ENCODE measurements at regions not wholly inside any gene's neighbourhood (a gene's known extent, or its start where the extent isn't known, plus 50 kb on each side); places are given as distances from the start of the nearest gene placed in this dataset.

- DNase-seq (ENCODE audit: low read depth in 1 of 2, low spot score in 1 of 2), result no peak
- FAIRE-seq, result no peak
- POLR2A ChIA-PET, result no interaction called here
- CTCF ChIA-PET, result no interaction called here
- H3K27ac ChIP-seq, result no peak overlapping the region
- H3K4me3 ChIP-seq, result no peak overlapping the region
- no peaks in the 10 kb centered on the region for H3K4me1 ChIP-seq
- TF ChIP-seq ZNF302 (CRISPR knock-in tag; IDR thresholded peaks at IDR 0.05) (no peak), CEBPB (IDR thresholded peaks at IDR 0.05) (no peak), NFE2L2 (conservative IDR thresholded peaks at IDR 0.05; ENCODE audit: low read length) (no peak), RARB (CRISPR knock-in tag; IDR thresholded peaks at IDR 0.05) (no peak), ZSCAN20 (CRISPR knock-in tag; IDR thresholded peaks at IDR 0.05) (no peak), RAD21 (conservative IDR thresholded peaks at IDR 0.05 in 1 of 2, IDR thresholded peaks at IDR 0.05 in 1 of 2) (no peak), GATA3 (IDR thresholded peaks at IDR 0.05; ENCODE audit: borderline replicate concordance) (no peak), NR3C1 (IDR thresholded peaks at IDR 0.05) (no peak), RCOR1 (IDR thresholded peaks at IDR 0.05; ENCODE audit: low read depth, low read length) (no peak), ZFP36 (IDR thresholded peaks at IDR 0.05; ENCODE audit: borderline replicate concordance, partially characterized antibody) (no peak), EHF (CRISPR knock-in tag; IDR thresholded peaks at IDR 0.05) (no peak), CHD4 (IDR thresholded peaks at IDR 0.05; ENCODE audit: borderline replicate concordance) (no peak), EP300 (IDR thresholded peaks at IDR 0.05) (no peak), MAX (IDR thresholded peaks at IDR 0.05) (no peak)
- no peak for ATAC-seq
- H3K4me2 ChIP-seq, result no peak overlapping the region
- WGBS (ENCODE audit: missing lambda C conversion rate), result 42% methylated on average over 2 of the region's 2 CpGs
- H3K9me3 ChIP-seq, result no peaks in the 10 kb centered on the region
Observed at GRCh38 chr6:22964334-22964733, 395.0 kb downstream of the HDGFL1 start.

- no peak overlapping the region for H3K27ac ChIP-seq
- H3K9me3 ChIP-seq, result no peaks in the 10 kb centered on the region
- no peak for DNase-seq (ENCODE audit: low read depth in 1 of 2, low spot score in 1 of 2)
- no peak overlapping the region for H3K4me3 ChIP-seq
- CTCF ChIA-PET, result interaction anchor here (1.5 kb wide), 1 partner anchor 9 kb away, joined by 4 read pairs; no protein-coding TSS in a partner anchor
- POLR2A ChIA-PET, result no interaction called here
- H3K4me1 ChIP-seq, result no peaks in the 10 kb centered on the region
- WGBS (ENCODE audit: missing lambda C conversion rate), result 64% methylated on average over 5 of the region's 5 CpGs
- no peak overlapping the region for H3K4me2 ChIP-seq
- no peak for TF ChIP-seq MYC (IDR thresholded peaks at IDR 0.05; ENCODE audit: borderline replicate concordance, low read length)
- no peak for TF ChIP-seq HOXB13 (CRISPR knock-in tag; IDR thresholded peaks at IDR 0.05; ENCODE audit: low read depth)
- TF ChIP-seq BHLHE40 (IDR thresholded peaks at IDR 0.05; ENCODE audit: low read depth, low read length), result no peak
- TF ChIP-seq POLR2A (IDR thresholded peaks at IDR 0.05; ENCODE audit: low read length), result no peak
- no peak for TF ChIP-seq CHD2 (IDR thresholded peaks at IDR 0.05; ENCODE audit: low read length, partially characterized antibody)
- TF ChIP-seq RARB (CRISPR knock-in tag; IDR thresholded peaks at IDR 0.05), result no peak
- no peak for TF ChIP-seq ZSCAN20 (CRISPR knock-in tag; IDR thresholded peaks at IDR 0.05)
- no peak for TF ChIP-seq GATA3 (IDR thresholded peaks at IDR 0.05; ENCODE audit: borderline replicate concordance)
- TF ChIP-seq PBX3 (IDR thresholded peaks at IDR 0.05), result no peak
- no peak for TF ChIP-seq USF2 (IDR thresholded peaks at IDR 0.05)
- no peak for TF ChIP-seq PHF8 (IDR thresholded peaks at IDR 0.05; ENCODE audit: borderline replicate concordance, low read depth)
- TF ChIP-seq CTCF (IDR thresholded peaks at IDR 0.05), result no peak
- TF ChIP-seq REST (IDR thresholded peaks at IDR 0.05), result no peak
- TF ChIP-seq CEBPB (IDR thresholded peaks at IDR 0.05), result no peak
- TF ChIP-seq JUNB (IDR thresholded peaks at IDR 0.05), result no peak
- no peak for FAIRE-seq
- ATAC-seq, result no peak
Observed at GRCh38 chr6:22965889-22966288, 396.5 kb downstream of the HDGFL1 start.

Data from A549 (cell line).